ENCODE measurements at regions not wholly inside any gene's neighbourhood (a gene's known extent, or its start where the extent isn't known, plus 50 kb on each side); places are given as distances from the start of the nearest gene placed in this dataset.

DNA sequence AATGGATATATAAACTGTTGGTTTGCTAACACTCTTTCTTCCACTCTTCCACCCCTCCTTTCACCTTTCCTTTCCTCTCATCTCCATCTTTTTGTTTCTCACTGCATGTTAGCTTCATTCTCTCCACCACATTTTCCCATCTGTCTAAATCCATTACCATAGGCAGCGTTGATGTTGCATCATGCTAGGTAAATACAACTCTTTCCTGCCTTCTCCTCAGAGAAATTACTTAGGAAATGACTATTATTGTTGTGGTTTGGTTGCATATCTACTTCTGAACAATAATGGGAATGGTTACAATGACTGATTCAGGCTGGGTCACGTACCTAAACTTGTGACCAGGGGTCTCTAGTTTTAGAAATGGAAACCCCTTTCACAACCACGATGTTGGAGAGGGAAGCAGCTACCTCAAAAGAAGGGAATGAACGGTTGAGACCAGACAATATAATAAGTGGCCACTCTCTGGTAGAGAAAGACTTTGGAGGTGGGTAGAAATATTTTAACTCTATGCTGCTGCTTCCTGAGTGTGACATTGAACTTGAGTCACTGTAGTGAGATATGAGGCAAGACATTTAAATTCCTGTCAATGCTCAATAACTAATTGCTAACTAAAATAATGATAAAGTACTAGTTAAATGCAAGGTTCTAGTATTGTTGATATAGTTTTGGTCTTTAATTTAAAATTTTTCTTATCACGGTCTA lies 314.1 kb upstream of the TGFBR2 start:
- no peaks in the 10 kb centered on the region for H3K27me3 ChIP-seq
- peaks cover 24 to 44% of the 10 kb centered on the region in 2 experiments for H3K4me1 ChIP-seq (ENCODE audit: control insufficient read depth in 1 of 2, insufficient read depth in 1 of 2, low read depth in 1 of 2, low read length in 1 of 2)
- no peaks in the 10 kb centered on the region for H3K36me3 ChIP-seq
- TF ChIP-seq, protein P1, sequence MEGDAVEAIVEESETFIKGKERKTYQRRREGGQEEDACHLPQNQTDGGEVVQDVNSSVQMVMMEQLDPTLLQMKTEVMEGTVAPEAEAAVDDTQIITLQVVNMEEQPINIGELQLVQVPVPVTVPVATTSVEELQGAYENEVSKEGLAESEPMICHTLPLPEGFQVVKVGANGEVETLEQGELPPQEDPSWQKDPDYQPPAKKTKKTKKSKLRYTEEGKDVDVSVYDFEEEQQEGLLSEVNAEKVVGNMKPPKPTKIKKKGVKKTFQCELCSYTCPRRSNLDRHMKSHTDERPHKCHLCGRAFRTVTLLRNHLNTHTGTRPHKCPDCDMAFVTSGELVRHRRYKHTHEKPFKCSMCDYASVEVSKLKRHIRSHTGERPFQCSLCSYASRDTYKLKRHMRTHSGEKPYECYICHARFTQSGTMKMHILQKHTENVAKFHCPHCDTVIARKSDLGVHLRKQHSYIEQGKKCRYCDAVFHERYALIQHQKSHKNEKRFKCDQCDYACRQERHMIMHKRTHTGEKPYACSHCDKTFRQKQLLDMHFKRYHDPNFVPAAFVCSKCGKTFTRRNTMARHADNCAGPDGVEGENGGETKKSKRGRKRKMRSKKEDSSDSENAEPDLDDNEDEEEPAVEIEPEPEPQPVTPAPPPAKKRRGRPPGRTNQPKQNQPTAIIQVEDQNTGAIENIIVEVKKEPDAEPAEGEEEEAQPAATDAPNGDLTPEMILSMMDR (IDR thresholded peaks at IDR 0.05) = no peak
- H3K9me3 ChIP-seq = no peaks in the 10 kb centered on the region
- H3K27ac ChIP-seq = no peak overlapping the region
- no peak overlapping the region for H3K4me3 ChIP-seq (ENCODE audit: low read depth in 1 of 2, low read length in 1 of 2)

DNA sequence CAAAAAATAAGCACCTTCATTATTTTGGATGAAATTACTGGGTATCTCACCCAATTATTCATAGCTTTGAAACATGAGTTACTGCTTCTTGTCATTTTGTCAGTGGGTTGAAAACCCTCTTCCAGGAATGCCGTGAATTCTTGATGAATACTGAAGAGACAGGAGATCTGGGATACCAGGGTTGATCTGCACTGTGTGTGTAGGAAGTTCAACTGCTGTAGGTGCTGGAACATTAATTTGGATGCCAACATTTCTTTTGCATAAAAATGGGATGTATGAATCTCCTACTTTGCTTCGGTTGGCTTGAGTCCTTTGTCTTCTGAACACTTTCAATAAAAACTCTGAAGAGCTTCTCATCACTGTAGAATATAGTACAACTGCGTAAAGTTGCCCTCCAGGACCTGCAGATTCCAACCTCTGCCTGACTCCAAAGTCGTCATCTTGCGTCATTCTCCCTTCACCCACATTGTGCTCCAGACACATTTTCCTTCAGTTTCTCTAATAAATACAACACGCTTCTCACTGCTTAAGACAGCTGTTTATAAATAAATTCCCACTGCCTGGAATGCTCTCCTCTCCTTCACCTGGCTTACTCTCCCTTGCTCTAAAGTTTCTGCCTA lies 312.7 kb upstream of the TGFBR2 start:
- H3K27me3 ChIP-seq = no peaks in the 10 kb centered on the region
- H3K36me3 ChIP-seq = no peaks in the 10 kb centered on the region
- peaks cover 23 to 42% of the 10 kb centered on the region in 2 experiments for H3K4me1 ChIP-seq (ENCODE audit: control insufficient read depth in 1 of 2, insufficient read depth in 1 of 2, low read depth in 1 of 2, low read length in 1 of 2)
- H3K27ac ChIP-seq = no peak overlapping the region
- TF ChIP-seq, protein P1 (IDR thresholded peaks at IDR 0.05) = no peak
- H3K4me3 ChIP-seq (ENCODE audit: low read depth in 1 of 2, low read length in 1 of 2) = no peak overlapping the region
- no peaks in the 10 kb centered on the region for H3K9me3 ChIP-seq

DNA sequence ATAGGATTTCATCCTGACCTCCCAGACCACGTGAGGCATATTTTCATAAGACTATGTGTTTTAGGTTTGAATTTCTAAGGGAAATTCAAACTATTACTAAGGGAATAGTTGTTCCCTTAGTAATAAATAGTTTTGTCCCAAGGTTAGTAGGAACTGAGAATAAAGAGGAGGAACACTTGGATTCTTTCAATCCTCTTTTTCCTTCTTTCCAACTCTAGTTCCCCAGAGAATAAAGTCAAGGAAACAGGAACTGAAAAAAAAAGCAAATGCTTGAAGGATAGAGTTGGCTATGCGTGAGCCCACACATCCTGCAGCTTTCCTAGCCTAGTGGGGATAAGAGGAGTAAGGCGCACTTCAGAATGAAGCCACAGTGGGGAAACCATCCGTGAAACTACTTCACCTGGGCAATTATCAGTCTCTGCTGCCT lies 312.1 kb upstream of the TGFBR2 start:
- TF ChIP-seq, protein P1 (IDR thresholded peaks at IDR 0.05) = no peak
- H3K27ac ChIP-seq = no peak overlapping the region

DNA sequence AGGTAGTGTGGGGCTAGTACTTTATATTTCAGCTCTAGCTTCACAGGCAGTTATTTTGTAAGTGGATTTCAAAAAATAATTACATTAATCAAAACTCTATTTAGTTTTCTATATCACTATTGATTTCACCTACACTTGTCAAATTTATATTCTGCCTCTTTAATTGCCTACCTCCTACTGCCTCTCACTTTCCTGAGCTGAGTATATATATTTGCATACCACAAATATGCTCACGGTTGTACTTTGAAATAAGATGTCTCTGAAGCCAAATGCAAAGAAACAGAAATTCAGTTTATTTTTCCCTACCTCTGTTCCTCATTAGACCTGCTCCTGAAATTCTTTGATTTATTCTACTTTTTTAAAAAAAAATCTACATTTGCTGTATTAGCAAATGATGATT lies 309.3 kb upstream of the TGFBR2 start:
- TF ChIP-seq, protein P1 (IDR thresholded peaks at IDR 0.05) = no peak
- Histone ChIP-seq H3K27me3 (no peaks in the 10 kb centered on the region), H3K4me3 (ENCODE audit: low read depth in 1 of 2, low read length in 1 of 2) (no peak overlapping the region), H3K4me1 (ENCODE audit: control insufficient read depth in 1 of 2, insufficient read depth in 1 of 2, low read depth in 1 of 2, low read length in 1 of 2) (peaks cover 9 to 26% of the 10 kb centered on the region in 2 experiments), H3K9me3 (no peaks in the 10 kb centered on the region), H3K27ac (no peak overlapping the region), H3K36me3 (no peaks in the 10 kb centered on the region)

More for the DNA sequence above, 312.1 kb upstream of the TGFBR2 start:
- Histone ChIP-seq H3K4me1 (ENCODE audit: control insufficient read depth in 1 of 2, insufficient read depth in 1 of 2, low read depth in 1 of 2, low read length in 1 of 2) (peaks cover 18 to 41% of the 10 kb centered on the region in 2 experiments), H3K9me3 (no peaks in the 10 kb centered on the region), H3K36me3 (no peaks in the 10 kb centered on the region), H3K27me3 (no peaks in the 10 kb centered on the region), H3K4me3 (ENCODE audit: low read depth in 1 of 2, low read length in 1 of 2) (no peak overlapping the region)

DNA sequence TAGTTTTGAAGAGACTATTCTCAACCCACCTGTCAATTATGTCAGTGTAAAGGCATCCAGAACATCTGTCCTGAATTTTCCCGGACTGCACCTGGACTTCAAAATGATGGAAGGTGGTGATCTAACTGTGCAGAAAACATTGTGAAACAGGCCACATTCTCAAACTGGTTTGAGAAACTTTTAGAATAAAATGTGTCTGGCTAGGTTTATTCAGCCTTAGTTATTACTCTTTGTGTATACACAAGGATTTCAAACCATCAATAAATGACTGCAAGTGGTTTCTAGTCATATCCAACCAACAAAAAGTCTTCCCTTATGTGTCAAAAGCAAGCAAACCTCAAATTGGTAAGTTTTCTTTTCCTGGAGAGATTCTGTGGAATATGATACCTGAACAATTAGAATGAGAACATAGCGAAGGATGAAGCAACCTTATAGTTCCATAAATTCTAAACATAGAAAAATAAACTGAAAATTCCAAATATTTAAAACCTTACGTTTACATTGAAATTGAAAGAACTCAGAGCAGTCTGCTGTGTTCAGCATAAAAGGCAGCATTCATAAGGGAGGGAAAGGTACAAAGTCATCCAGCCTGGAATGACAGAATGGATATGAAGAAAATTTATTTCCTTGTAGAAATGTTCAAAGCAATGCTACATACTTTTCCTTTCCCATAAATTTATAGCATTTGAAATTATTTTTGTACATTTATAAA lies 306.6 kb upstream of the TGFBR2 start:
- H3K4me3 ChIP-seq (ENCODE audit: low read depth in 1 of 2, low read length in 1 of 2) = no peak overlapping the region
- no peaks in the 10 kb centered on the region for H3K36me3 ChIP-seq
- TF ChIP-seq, protein P1 (IDR thresholded peaks at IDR 0.05) = no peak
- H3K27ac ChIP-seq = peak overlapping the region; percentile 37
- H3K9me3 ChIP-seq = no peaks in the 10 kb centered on the region
- H3K4me1 ChIP-seq (ENCODE audit: control insufficient read depth in 1 of 2, insufficient read depth in 1 of 2, low read depth in 1 of 2, low read length in 1 of 2) = peaks cover 4 to 16% of the 10 kb centered on the region in 2 experiments
- H3K27me3 ChIP-seq = no peaks in the 10 kb centered on the region
